ENCODE measurements at regions not wholly inside any gene's neighbourhood (a gene's known extent, or its start where the extent isn't known, plus 50 kb on each side); places are given as distances from the start of the nearest gene placed in this dataset.
"Not testable (repeated sequence)": the region's sequence is repeated elsewhere in the genome, so short reads cannot be mapped to it uniquely, and the experiment has no call there.

DNA sequence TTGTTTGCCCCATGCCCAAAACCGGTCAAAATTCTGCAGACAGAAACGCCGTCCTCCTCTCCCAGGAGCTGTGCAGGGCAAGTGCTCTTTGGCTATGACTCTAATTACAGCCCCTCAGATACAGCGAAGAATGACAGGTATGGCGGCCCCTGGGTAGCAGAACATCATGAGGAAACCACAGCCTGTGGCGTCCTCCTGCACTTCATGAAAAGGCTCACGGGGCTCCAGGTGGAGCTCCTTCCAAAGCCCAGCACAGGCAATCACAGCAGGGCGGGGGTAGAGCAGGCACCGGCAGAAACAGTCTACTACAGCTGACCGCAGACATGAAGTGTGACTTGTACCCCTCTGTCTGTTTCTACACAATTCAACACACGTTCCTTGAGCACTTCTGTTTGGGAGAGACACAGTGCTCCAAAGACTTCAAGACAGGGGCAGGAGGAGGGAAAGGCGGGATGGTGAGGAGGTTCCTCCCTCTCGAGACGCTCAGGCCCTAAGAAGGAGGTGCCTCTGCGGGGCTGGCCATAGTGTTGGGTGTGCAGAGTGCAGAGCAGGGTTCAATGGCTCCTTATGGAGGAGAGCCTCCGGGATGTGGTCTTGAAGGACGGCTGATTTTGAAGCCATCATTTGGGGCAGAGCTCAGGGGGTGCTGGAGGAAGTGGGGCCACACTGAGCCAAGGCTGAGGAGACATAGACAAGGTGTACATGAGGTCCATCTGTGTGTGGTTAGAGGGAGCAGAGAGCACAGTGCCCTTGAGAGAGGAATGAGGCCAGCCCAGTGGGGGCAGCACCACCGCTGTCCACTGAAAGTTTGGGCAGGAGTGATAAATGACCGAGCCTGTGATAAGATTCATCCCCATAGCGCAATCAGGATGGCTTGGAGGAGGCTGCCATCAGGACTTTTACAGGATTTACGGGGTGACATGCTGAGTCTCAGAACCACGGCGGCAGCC lies 468.3 kb downstream of the EIPR1 start:
- DNase-seq (ENCODE audit: extremely low read depth, low read depth), result no peak

DNA sequence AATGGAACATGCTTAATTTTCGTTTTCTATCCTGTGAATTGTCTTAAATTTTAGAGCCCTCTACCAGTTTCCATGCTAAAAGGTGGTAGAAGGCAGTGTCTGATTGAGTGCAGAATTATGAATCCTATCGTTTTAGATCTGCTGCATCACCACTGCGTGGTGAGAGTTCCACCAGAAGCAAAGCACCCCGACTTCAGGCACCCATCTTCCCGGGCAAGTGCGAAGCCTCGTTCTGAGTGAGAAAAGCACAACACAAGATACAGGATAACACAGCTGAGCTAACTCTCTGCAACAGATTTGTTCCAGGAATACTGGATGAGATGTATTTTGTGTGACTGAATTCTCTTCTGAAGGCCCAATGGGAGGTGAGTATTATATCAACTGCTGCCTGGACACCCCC lies 471.5 kb downstream of the EIPR1 start:
- no peak for DNase-seq (ENCODE audit: extremely low read depth, low read depth)

DNA sequence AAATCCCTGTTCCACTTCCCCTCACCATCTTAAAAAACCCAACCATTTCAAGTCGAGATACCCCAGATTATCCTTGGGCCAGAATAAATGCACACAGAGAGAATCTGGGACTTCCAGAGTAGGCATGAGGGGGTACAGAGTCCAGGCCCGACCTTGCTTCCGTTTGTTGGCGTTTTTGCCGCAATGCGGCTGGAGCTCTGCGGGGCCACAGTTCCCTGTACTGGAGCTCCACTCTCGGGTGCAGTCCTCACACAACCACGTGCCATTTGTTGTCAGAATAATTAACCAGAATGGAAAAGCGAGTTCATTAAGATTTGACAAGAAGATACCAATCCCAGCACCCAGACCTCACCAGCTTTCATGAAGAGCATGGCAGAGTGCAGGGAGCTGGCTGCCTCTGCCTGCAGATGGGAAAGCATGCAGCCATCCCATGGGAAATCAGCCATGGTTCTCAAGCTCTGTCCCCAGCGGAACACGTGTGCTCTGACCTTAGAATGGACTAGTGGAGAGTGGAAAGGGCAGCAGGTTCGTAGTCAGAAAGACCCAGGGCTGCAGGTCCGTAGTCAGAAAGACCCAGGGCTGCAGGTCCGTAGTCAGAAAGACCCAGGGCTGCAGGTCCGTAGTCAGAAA lies 472.8 kb downstream of the EIPR1 start:
- DNase-seq (ENCODE audit: extremely low read depth, low read depth), result no peak

DNA sequence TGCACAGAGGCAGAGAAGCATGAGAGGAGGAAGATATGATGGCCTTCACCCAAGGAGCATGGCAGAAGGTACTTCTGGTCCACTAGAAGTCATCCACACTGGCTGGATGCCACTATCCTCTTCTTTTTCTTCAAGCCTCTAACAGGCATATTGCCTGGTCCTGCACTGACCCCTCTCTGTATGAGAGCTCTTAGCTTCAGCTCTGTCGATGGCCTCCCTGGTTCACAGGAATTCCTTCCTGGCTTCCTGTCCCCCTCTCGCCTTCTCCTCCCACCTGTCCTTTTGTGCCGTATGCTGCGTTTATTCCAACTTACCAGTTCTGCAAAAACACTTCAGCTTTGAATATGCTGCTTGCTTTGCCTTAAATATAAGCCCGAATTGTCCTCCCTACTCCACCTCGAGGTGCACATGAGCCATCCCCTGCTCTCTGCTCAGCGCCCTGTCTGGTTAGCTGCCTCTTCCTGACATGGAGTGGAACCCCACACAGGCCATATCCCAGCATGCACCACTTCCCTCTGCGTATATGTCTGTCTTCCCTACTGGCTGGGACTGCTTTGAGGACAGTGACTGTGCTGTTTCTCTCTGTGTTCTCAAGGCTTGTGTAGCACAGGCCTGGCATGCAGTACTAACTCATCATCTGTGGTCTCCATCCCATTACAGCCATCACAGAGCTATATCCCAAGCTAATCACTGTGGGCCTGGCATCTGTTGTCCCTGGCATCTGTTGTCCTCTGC lies 474.9 kb downstream of the EIPR1 start:
- DNase-seq (ENCODE audit: extremely low read depth, low read depth), result no peak

DNA sequence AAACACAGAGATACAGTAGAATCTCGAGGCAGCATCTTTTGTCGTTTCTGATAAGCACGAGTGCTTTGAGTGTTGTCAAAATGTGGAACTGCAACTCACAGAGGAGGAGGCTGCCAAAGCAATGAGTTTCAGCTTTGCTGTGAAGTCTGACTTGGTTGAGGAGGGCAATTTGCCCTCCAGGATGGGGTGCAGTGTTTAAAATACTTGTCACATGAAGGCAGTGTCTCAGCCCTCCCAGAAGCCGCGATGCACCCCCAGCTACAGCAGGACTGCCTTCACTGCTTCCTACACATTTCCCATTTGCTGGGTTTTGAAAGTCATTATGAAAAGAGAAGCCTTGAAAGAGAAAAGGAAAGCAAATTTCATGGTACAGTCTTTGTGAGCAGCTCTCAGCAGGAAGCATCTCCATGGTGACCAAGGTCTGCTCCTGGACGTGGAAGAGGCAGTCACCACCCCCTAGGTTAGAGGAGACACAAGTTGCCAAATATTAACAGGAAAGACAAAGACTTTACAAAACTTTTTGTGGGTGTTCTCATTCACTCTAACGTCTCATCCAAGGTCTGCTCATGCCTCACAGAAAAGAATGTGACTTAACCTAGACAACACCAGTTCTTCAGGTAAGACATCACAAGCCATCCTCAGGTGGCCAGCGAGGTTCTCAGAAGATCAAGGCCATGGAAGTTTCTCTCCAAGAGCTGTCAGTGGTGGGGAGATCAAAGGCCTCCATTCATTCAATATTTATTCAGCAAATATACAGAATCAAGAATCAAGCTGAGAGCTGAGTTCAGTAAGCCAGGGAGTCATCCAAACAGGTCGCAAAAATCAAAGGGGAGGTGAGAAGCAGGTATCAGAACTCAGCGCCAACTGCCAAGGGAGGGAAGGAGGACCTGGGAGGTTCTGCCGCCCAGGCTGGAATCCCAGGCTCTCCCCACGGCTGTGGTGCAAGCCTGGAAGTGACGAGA lies 476.0 kb downstream of the EIPR1 start:
- DNase-seq (ENCODE audit: extremely low read depth, low read depth), result no peak

DNA sequence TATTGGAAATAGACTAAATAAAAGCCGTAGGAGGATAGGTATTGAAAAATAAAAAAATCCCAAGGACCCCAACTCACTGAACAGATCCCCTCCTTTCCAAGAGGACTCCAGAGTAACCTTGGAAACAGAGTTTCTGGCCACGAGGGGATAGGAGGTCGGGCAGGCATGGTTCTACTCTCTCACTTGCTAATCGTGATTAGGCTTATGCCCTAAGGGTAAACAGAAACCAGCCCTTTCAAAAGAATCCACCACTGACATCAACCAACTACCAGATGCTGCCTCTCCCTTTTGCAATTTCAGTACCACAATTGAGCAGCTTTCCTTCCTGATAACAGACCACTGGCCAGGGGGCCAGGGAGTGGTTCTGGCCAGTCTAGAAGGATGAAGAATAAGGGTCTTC lies 477.8 kb downstream of the EIPR1 start:
- DNase-seq (ENCODE audit: extremely low read depth, low read depth), result no peak

DNA sequence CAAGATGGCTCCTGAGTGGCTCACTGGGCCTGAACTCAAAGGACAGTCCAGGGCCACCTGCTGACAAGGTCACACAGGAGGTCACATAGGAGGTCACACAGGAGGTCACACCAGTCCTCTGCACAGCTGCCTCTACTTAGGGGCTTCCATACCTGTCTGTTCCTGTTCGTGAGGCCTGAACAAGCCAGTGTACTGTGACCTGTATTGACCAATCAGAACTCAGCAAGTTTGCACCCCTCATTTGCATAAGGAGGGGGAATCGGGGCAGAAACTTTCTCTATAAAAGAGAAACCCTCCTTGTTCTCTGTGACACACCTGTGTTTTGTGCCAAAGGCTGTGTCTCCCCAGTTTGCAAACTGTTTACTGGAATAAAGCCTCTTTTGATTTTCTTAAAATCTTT lies 478.9 kb downstream of the EIPR1 start:
- no peak for DNase-seq (ENCODE audit: extremely low read depth, low read depth)

DNA sequence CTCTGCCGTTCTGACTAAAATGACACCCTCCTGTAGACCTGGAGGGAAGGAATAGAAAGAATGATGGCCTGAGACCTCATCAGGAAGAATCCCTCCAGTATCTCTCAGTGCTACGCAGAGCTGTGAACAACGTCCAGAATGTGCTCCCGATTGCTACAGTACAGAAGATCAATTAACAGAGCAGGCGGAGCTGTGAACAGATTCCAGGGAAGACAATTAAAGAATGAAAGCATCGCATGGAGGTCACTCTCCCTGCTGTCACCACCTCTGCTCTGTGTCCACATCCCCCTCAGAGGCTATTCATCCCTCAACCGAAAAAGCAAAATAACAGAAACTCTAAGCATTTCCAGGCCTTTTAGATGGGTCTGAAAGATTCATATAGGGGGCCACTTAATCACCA lies 481.0 kb downstream of the EIPR1 start:
- DNase-seq (ENCODE audit: extremely low read depth, low read depth), result no peak

DNA sequence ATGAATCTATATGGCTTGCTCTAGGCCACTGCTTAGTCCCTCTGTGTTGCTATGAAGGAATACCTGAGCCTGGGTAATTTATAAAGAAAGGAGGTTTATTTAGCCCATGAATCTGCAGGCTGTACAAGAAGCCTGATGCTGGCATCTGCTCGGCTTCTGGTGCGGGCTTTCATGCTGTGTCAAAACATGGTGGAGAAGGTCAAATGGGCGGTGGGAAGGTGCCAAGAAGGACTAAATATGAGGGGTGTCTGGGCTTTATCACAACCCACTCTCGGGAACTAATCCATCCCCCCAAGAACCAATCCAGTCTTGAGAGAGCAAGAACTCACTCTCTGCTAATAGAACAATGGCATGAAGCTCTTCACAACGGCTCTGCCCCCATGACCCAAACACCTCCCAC lies 481.6 kb downstream of the EIPR1 start:
- no peak for DNase-seq (ENCODE audit: extremely low read depth, low read depth)

DNA sequence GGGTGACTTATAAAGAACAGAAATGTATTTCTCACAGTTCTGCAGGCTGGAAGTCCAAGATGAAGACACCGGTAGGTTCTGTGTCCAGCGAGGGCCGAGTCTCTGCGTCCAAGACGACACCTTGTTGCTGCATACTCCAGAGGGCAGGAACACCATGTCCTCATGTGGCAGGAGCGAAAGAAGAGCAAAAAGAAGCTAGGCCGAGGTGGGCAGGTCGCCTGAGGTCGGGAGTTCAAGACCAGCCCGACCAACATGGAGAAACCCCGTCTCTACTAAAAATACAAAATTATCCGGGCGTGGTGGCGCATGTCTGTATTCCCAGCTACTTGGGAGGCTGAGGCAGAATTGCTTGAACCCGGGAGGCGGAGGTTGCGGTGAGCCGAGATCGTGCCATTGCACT lies 483.6 kb downstream of the EIPR1 start:
- DNase-seq (ENCODE audit: extremely low read depth, low read depth), result not testable (repeated sequence)

DNA sequence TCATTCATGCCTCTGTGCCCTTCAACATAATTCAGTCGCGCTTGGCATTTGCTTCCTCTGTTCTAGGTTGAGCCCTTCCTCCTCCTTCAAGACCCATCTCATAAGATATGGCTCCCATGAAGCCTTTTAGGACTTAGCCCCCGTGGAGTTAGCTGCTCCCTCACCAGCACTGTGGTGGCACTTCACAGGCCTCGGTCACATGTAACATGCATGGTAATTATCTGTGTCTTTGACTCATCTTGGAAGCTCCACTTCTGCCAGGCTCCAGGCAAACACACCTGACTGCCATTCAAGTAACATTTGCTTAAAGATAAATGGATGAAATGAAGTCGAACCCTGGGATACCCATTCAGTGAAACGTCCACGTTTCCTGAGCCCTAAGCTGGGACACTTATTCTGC lies 484.7 kb downstream of the EIPR1 start:
- no peak for DNase-seq (ENCODE audit: extremely low read depth, low read depth)

DNA sequence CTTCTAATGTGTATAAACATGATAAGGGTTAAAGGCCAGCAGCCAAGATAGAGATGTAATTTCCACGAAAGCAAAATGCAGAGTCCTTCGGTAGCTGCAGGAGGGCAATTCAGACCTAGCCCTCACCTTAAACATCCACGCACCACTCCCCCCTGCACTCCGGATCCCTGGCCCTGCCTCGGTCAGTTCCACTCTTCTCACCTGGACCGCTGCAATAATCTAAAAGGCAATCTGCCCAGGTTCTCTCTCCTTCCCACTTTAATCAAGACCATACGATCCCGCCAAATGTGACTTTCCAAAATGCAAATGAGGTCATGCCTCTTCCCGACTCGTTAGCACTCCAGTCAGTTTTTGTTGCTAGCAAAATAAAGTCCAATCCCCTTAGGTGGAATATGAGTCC lies 485.2 kb downstream of the EIPR1 start:
- no peak for DNase-seq (ENCODE audit: extremely low read depth, low read depth)

DNA sequence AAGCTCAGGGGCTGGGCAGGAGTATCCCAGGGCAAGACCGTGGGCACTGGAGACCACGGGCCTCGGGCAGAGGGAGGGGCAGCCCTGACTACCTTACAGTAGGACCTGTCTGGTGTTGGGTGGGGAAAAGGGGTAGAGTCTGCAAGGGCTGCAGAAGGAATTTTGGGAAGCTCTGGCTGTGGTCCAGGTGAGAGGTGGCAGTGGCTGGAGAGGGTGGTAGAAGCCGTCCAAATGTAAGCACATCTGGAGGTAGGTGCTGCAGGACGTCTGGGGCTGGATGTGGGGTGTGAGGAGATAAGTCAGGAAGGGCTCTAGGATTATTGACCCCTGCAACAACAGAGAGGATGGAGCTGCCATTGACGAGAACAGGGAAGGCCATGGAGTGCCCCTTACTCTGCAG lies 486.7 kb downstream of the EIPR1 start:
- no peak for DNase-seq (ENCODE audit: extremely low read depth, low read depth)

DNA sequence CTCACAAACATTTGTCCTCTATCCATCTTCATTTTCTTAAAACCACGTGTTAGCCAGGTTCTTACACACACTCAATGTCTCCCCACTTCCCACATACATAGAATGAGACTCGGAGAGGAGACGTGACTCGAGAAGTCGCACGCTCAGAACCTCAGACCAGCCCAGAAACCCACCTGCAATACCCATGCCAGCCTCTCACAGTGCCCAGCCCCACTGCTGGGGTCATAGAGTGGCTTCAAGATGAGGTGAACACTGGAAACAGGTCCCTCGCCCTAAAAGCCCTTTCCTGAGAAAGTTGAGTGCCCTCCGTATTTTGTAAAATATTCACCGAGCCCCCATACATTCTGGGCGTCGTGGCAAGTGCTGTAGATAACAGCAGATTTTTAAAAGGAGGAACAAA lies 487.4 kb downstream of the EIPR1 start:
- no peak for DNase-seq (ENCODE audit: extremely low read depth, low read depth)

DNA sequence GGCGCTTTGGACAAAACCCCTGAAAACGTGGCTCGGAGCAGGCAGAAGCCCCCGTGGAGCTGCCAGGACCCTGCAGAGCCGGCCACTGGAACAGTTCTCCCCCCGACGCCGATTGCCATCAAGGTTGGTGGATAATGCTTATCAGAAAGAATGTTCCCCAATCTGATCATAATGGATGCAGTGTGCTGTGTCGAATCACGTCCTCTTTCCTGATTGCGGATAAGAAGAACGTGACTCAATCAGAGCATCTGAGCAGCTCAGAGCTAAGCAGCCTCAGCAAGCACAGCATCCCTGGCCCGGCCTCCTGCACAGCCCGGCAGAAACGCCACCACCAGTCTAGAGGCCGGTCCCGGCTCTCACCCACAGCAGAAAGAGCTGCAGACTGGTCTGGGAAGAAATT lies 488.0 kb downstream of the EIPR1 start:
- no peak for DNase-seq (ENCODE audit: extremely low read depth, low read depth)

DNA sequence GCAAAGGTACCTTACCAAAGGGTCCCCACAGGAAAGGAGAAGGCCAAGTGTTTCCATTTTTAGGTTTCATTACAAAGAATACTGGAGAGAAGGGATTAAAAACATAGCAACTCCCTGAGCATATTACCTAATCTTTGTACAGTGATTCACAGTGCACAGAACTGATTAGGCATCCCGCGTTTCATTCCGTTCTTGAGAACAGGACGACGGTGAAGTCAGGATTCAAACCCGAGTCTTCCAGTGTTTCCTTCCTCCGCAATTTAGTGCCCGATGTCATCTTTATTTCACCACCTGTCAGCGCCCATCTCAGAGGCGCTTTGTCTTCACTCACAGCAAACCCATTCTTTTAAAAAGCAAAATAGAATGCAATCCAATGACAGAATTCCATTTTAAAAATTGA lies 488.5 kb downstream of the EIPR1 start:
- no peak for DNase-seq (ENCODE audit: extremely low read depth, low read depth)

DNA sequence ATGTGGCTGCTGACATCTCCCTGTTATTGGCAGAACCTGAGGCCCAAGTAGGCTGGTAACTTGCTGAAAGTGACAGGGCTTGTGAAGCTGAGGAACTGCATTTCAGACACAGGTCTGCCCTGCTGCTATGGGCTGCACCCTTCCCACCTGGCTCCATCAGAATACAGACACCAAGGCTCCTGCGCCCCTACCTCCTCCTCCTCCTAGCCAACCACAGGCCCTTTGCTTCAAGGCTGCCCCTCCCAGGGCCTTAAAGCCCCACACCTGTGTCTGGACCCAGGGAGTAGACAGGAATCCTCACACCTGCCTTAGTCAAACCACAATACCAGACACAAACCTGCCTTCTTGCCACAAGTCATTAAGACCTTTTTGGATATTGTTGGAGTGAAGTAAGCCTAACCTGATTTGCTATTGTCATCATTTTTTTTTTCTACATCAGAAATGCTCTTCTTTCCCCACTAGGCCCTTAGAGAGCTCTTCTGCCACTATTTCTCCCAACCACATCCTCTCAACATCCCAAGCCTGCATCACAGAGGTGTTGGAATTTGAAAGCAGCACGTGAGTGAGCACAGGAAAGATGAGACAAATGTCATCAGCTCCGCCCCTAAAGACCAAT lies 489.7 kb downstream of the EIPR1 start:
- DNase-seq (ENCODE audit: extremely low read depth, low read depth), result no peak

DNA sequence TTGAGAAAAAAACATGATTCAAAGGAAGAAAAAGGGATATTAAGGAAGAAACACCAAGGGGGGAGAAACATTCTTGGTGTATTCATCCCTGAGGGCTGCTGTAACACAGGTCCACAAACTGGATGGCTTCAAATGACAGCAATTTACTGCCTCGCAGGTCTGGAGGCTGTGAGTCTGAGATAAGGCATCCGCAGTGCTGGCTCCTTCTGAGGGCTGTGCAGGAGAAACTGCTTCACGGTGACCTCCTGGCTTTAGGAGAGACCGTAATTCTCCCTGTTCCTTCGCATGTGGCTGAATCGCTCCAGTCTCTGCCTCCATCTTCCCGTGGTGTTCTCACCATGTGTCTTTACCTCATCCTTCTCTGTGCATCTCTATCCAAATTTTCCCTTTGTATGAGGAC lies 490.7 kb downstream of the EIPR1 start:
- DNase-seq (ENCODE audit: extremely low read depth, low read depth), result no peak

DNA sequence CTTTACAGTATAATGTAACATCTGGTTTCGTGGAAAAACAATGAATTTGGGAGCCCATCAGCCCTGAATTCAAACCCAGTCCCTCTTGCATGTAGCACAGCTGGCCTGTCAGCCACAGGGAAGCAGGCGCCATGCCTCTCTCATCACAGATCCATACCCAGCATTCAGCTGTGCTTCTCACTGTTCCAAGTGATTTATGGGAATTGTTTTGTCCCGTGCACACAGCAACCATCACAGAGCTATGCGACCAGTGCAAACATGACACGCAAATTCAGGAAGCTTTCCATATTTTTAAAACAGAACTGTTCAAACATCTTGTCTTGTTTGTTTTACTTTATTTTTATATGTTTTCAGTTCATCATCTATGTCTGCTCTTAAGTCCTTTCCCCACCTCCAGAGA lies 496.1 kb downstream of the EIPR1 start:
- no peak for DNase-seq (ENCODE audit: extremely low read depth, low read depth)

DNA sequence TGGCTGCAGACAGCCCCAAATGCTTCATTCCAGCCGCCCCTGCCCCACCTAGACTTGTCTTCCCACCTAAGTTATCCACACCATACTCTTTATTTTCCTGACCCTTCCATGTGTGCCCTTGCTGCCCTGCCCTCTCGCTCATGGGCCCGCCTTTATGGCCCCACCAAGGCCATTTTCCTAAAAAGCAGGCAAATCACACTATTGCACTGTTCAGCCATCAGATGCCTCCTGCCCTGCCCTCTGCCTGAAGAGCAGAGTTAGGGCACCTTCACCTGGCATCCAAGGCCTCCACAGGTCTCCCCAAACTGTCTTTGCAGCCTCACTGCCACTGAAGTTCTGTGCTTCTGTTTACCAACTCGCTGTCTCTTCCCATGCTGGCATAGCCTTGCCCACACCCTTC lies 496.7 kb downstream of the EIPR1 start:
- no peak for DNase-seq (ENCODE audit: extremely low read depth, low read depth)
